HepG2 (cell line): ENCODE measurements at regions not wholly inside any gene's neighbourhood (a gene's known extent, or its start where the extent isn't known, plus 50 kb on each side); places are given as distances from the start of the nearest gene placed in this dataset.

ENCODE experiments used
- ATAC-seq: fragments of 200-7000 bp; cut with Tn5 transposase; 3 replicates; pipeline ENCODE4 v1.9.1; 2020; ENCODE audit warnings: mild to moderate bottlenecking, moderate library complexity
- BruUV-seq: library from RNA; stranded (reverse); fragments of 400-500 nt; replicated peaks from 2 replicates; lab custom pipeline; 2021; lab: Mats Ljungman, UMichigan
- CTCF ChIA-PET: fragments of 300-600 bp; formaldehyde crosslinking; extraction: SDS; loops from one replicate; lab custom pipeline; 2021; ENCODE audit warnings: low total read pairs, inconsistent platforms, low intra/inter-chr PET ratio; lab: Yijun Ruan, JAX
- POLR2A ChIA-PET: fragments of 350-600 bp; sonication (Branson Sonifier 250); formaldehyde crosslinking; loops from one replicate; lab custom pipeline; 2020; ENCODE audit warnings: antibody characterized with exemption, inconsistent platforms; lab: Yijun Ruan, JAX
- DNase-seq: peaks from one replicate; pipeline ENCODE4 v3.0.0-alpha.2; 2015; ENCODE audit warnings: low spot score
- FAIRE-seq: peaks from 3 replicates; lab custom pipeline; 2011; peaks lifted over from hg19 to GRCh38; lab: Jason Lieb, UNC
- H2AFZ ChIP-seq: one replicate; pipeline ENCODE4 v1.6.1; 2011; ENCODE audit warnings: low read length, inconsistent platforms
- H3K27ac ChIP-seq: fragments of 300-600 bp; 3 replicates; pipeline ENCODE4 v1.8.0; 2011; ENCODE audit warnings: mixed run types, mild to moderate bottlenecking, mixed read lengths, low read length, inconsistent platforms; ENCODE audit not compliant: insufficient read depth; ENCODE audit errors: extremely low read length
- H3K27me3 ChIP-seq, 2 experiments: fragments of 200-600 bp in 1 of 2; 2 replicates in 1 of 2; 3 replicates in 1 of 2; pipeline versions ENCODE4 v1.6.0 to v1.8.0; 2011; ENCODE audit warnings: low read length in 2 of 2, mild to moderate bottlenecking in 2 of 2, moderate library complexity in 2 of 2, inconsistent platforms in 1 of 2; ENCODE audit not compliant: insufficient read depth in 2 of 2, control insufficient read depth in 1 of 2
- H3K36me3 ChIP-seq, 2 experiments: fragments of 200-600 bp in 1 of 2; replicated peaks in 1 of 2; 2 replicates in 1 of 2; 3 replicates in 1 of 2; pipeline versions ENCODE4 v1.5.1 to v1.8.0; 2011; ENCODE audit warnings: low read length in 2 of 2, inconsistent platforms in 1 of 2; ENCODE audit not compliant: insufficient read depth in 2 of 2, control insufficient read depth in 1 of 2
- H3K4me1 ChIP-seq: 2 replicates; pipeline ENCODE4 v1.5.1; 2012; ENCODE audit warnings: low read length, inconsistent platforms; ENCODE audit not compliant: insufficient read depth
- H3K4me2 ChIP-seq: 2 replicates; pipeline ENCODE4 v1.6.0; 2011; ENCODE audit warnings: low read depth, low read length, inconsistent platforms
- H3K4me3 ChIP-seq, 3 experiments: fragments of 200-600 bp in 1 of 3; sonication (generic), shearing (Covaris generic) in 1 of 3; replicated peaks in 1 of 3; 2 replicates each; pipeline ENCODE4 v1.5.1; 2011 to 2016; ENCODE audit warnings: low read length in 3 of 3, inconsistent platforms in 2 of 3, low read depth in 2 of 3, mild to moderate bottlenecking in 2 of 3, control low read depth in 1 of 3, mixed read lengths in 1 of 3; ENCODE audit not compliant: insufficient read depth in 1 of 3
- H3K79me2 ChIP-seq: one replicate; pipeline ENCODE4 v1.6.1; 2011; ENCODE audit warnings: low read length, inconsistent platforms; ENCODE audit not compliant: insufficient read depth
- H3K9ac ChIP-seq: 2 replicates; pipeline ENCODE4 v1.6.0; 2011; ENCODE audit warnings: mild to moderate bottlenecking, low read depth, low read length, inconsistent platforms; ENCODE audit not compliant: insufficient read depth
- H3K9me3 ChIP-seq: 2 replicates; pipeline ENCODE4 v1.5.1; 2012; ENCODE audit warnings: mild to moderate bottlenecking, low read length
- H4K20me1 ChIP-seq: 2 replicates; pipeline ENCODE4 v1.6.0; 2011; ENCODE audit warnings: inconsistent platforms, mild to moderate bottlenecking, low read length, moderate library complexity; ENCODE audit not compliant: insufficient read depth
- ERF ChIP-seq: IDR thresholded peaks from 2 replicates; pipeline ENCODE4 v1.6.1; 2018; ENCODE audit warnings: missing biosample characterization, missing genetic modification reagents
- EZH2 ChIP-seq: conservative IDR thresholded peaks from 2 replicates; pipeline ENCODE4 v1.6.1; 2012; ENCODE audit warnings: mild to moderate bottlenecking, low read depth, low read length, moderate library complexity
- FOXA1 ChIP-seq, 2 experiments: fragments of 450-650 bp in 1 of 2; sonication (generic) in 1 of 2; formaldehyde crosslinking in 1 of 2; IDR thresholded peaks; 2 replicates each; pipeline versions ENCODE4 v1.4.0 to v1.6.1; 2016 to 2020; ENCODE audit warnings: missing genetic modification reagents in 1 of 2
- FOXJ3 ChIP-seq: sonication (generic); formaldehyde crosslinking; IDR thresholded peaks from 2 replicates; pipeline ENCODE4 v1.4.0; 2020; ENCODE audit warnings: missing genetic modification reagents, mild to moderate bottlenecking, borderline replicate concordance
- GABPA ChIP-seq, 2 experiments: IDR thresholded peaks; 2 replicates each; pipeline ENCODE4 v1.6.1; 2011 to 2016; ENCODE audit warnings: low read depth in 2 of 2, low read length in 1 of 2, missing biosample characterization in 1 of 2, missing genetic modification characterization in 1 of 2
- HDAC1 ChIP-seq: sonication (generic); formaldehyde crosslinking; IDR thresholded peaks from 2 replicates; pipeline ENCODE4 v1.5.1; 2020; ENCODE audit warnings: mild to moderate bottlenecking, missing genetic modification reagents
- KMT2A ChIP-seq: sonication (generic); formaldehyde crosslinking; IDR thresholded peaks from 2 replicates; pipeline ENCODE4 v1.4.0; 2020; ENCODE audit warnings: missing genetic modification reagents
- NR2C2 ChIP-seq: sonication (generic); formaldehyde crosslinking; IDR thresholded peaks from 2 replicates; pipeline ENCODE4 v1.4.0; 2020; ENCODE audit warnings: missing genetic modification reagents, mild to moderate bottlenecking, moderate library complexity, borderline replicate concordance
- SMAD9 ChIP-seq: sonication (generic); formaldehyde crosslinking; IDR thresholded peaks from 2 replicates; pipeline ENCODE4 v1.5.1; 2020; ENCODE audit warnings: mild to moderate bottlenecking, missing genetic modification reagents
- SUZ12 ChIP-seq: fragments of 150-350 bp; IDR thresholded peaks from 2 replicates; pipeline ENCODE4 v1.6.1; 2014; ENCODE audit warnings: low read depth, low read length
- XBP1 ChIP-seq: sonication (generic); formaldehyde crosslinking; IDR thresholded peaks from 2 replicates; pipeline ENCODE4 v1.5.0; 2020; ENCODE audit warnings: missing genetic modification reagents
- ZBTB1 ChIP-seq: sonication (generic); formaldehyde crosslinking; IDR thresholded peaks from 2 replicates; pipeline ENCODE4 v1.4.0; 2020; ENCODE audit warnings: missing genetic modification reagents, borderline replicate concordance
- ZBTB4 ChIP-seq: sonication (generic); formaldehyde crosslinking; IDR thresholded peaks from 2 replicates; pipeline ENCODE4 v1.4.0; 2020; ENCODE audit warnings: missing genetic modification reagents, mild to moderate bottlenecking, borderline replicate concordance
- ZC3H4 ChIP-seq: sonication (generic); formaldehyde crosslinking; IDR thresholded peaks from 2 replicates; pipeline ENCODE4 v1.4.0; 2020; ENCODE audit warnings: missing genetic modification reagents, borderline replicate concordance
- ZFAT ChIP-seq: sonication (generic); formaldehyde crosslinking; conservative IDR thresholded peaks from 2 replicates; pipeline ENCODE4 v1.8.1; 2023; ENCODE audit warnings: missing genetic modification reagents, inconsistent platforms
- ZFP36L1 ChIP-seq: sonication (generic); formaldehyde crosslinking; IDR thresholded peaks from 2 replicates; pipeline ENCODE4 v1.8.0; 2022; ENCODE audit warnings: mild to moderate bottlenecking, missing genetic modification reagents, moderate library complexity
- ZMAT3 ChIP-seq: sonication (generic); formaldehyde crosslinking; conservative IDR thresholded peaks from 2 replicates; pipeline ENCODE4 v1.7.0; 2021; ENCODE audit warnings: missing genetic modification reagents
- ZNF549 ChIP-seq: sonication (generic); formaldehyde crosslinking; IDR thresholded peaks from 2 replicates; pipeline ENCODE4 v1.5.0; 2020; ENCODE audit warnings: missing genetic modification reagents
- ZNF564 ChIP-seq: sonication (generic); formaldehyde crosslinking; IDR thresholded peaks from 2 replicates; pipeline ENCODE4 v1.8.1; 2023; ENCODE audit warnings: mild to moderate bottlenecking, missing genetic modification reagents
- ZNF605 ChIP-seq: sonication (generic); formaldehyde crosslinking; IDR thresholded peaks from 2 replicates; pipeline ENCODE4 v1.8.0; 2022; ENCODE audit warnings: mild to moderate bottlenecking, missing genetic modification reagents
- ZNF75D ChIP-seq: sonication (generic); formaldehyde crosslinking; IDR thresholded peaks from 2 replicates; pipeline ENCODE4 v1.8.1; 2023; ENCODE audit warnings: missing genetic modification reagents, mild to moderate bottlenecking, borderline replicate concordance
- ZSCAN22 ChIP-seq: sonication (generic); formaldehyde crosslinking; IDR thresholded peaks from 2 replicates; pipeline ENCODE4 v1.4.0; 2020; ENCODE audit warnings: mild to moderate bottlenecking, missing genetic modification reagents
- WGBS: methylation state at CpG from one replicate; pipeline ENCODE4 v1.1.6; 2017; ENCODE audit warnings: low lambda C conversion rate; 5-methylcytosine and 5-hydroxymethylcytosine counted together
- in situ Hi-C: cut with HindIII; loops from 2 replicates; pipeline ENCODE4 v1.10.0; 2017; ENCODE audit warnings: low pct_unique_long_range_greater_than_20kb; ENCODE audit not compliant: extremely low pct_ligation_motif_present
- intact Hi-C: fragments of 100-400 bp; cut with micrococcal nuclease; formaldehyde crosslinking; loops from one replicate; pipeline ENCODE4 v1.10.0; 2022; ENCODE audit not compliant: unreplicated experiment

- ChIA-PET POLR2A (interaction anchor here (0.9 to 2.7 kb wide), 16 partner anchors 8 to 837 kb away, joined by 3 to 32 read pairs (median 4); partner anchors contain the start of gene SOX9), CTCF (no interaction called here)
- FAIRE-seq = peak; percentile 64
- peaks cover 16% of the 10 kb centered on the region for H4K20me1 ChIP-seq
- DNase-seq = peak; percentile 98
- no peaks in the 10 kb centered on the region for H3K9me3 ChIP-seq
- H3K79me2 ChIP-seq = peaks cover 85% of the 10 kb centered on the region
- intact Hi-C loops (loop anchor here (1.0 to 2.0 kb wide), 6 partner anchors 17 to 392 kb away; no protein-coding TSS in a partner anchor), in situ Hi-C loops (loop anchor here (5.0 kb wide), 1 partner anchor 397 kb away; the partner anchor contains the start of gene SOX9)
- no peaks in the 10 kb centered on the region for H3K27me3 ChIP-seq
- H3K4me1 ChIP-seq = peaks cover 67% of the 10 kb centered on the region
- H3K27ac ChIP-seq = peak overlapping the region; percentile 56
- peak; percentile 91 for ATAC-seq
- H3K4me3 ChIP-seq = peak overlapping the region; percentile 43 to 69 (median 51)
- peak overlapping the region; percentile 56 for H3K9ac ChIP-seq
- BruUV-seq = no TSS peak
- no peaks in the 10 kb centered on the region for H3K36me3 ChIP-seq
- H2AFZ ChIP-seq = no peak overlapping the region
- 6% methylated on average over 24 of the region's 25 CpGs for WGBS
- peak overlapping the region; percentile 91 for H3K4me2 ChIP-seq
- TF ChIP-seq FOXJ3 (CRISPR knock-in tag) (peak; percentile 66; the same call in 1 of the 2 replicates), ZMAT3 (CRISPR knock-in tag) (no peak), ZFP36L1 (CRISPR knock-in tag) (peak; percentile 70; the same call in 1 of the 2 replicates), ZFAT (no peak), KMT2A (CRISPR knock-in tag) (no peak; the same call in 1 of the 2 replicates), HDAC1 (CRISPR knock-in tag) (peak; percentile 93), ZNF605 (CRISPR knock-in tag) (0 out of 2 replicates have a peak, but pooled peaks have one; percentile 59), EZH2 (no peak), ZC3H4 (no peak), ZBTB1 (CRISPR knock-in tag) (no peak), ZNF75D (CRISPR knock-in tag) (no peak), SMAD9 (CRISPR knock-in tag) (0 out of 2 replicates have a peak, but pooled peaks have one; percentile 69), XBP1 (no peak), ZNF549 (no peak), GABPA (IDR thresholded peaks at IDR 0.05; ENCODE audit: low read depth, low read length) (no peak), GABPA (CRISPR knock-in tag; IDR thresholded peaks at IDR 0.05; ENCODE audit: low read depth) (no peak), ZSCAN22 (no peak), FOXA1 (IDR thresholded peaks at IDR 0.05) (peak; percentile 93), FOXA1 (CRISPR knock-in tag; IDR thresholded peaks at IDR 0.05) (peak; percentile 99), ERF (CRISPR knock-in tag) (peak; percentile 88), ZBTB4 (peak; percentile 68; the same call in 1 of the 2 replicates), ZNF564 (peak; percentile 44; the same call in 1 of the 2 replicates), SUZ12 (no peak), NR2C2 (CRISPR knock-in tag) (no peak; the same call in 1 of the 2 replicates)
These were observed 398.2 kb downstream of the SOX9 start for GRCh38 chr17:72518753-72519597.
